ENCODE measurements at regions not wholly inside any gene's neighbourhood (a gene's known extent, or its start where the extent isn't known, plus 50 kb on each side); places are given as distances from the start of the nearest gene placed in this dataset.
"Not testable (repeated sequence)": the region's sequence is repeated elsewhere in the genome, so short reads cannot be mapped to it uniquely, and the experiment has no call there.

GRCh38 chr5:153939101-153939500, 99.6 kb downstream of the FAM114A2 start:
- Mint-ChIP-seq H3K27me3 (ENCODE audit: low read depth) (no peaks in the 10 kb centered on the region), H3K27ac (no peak overlapping the region), H3K36me3 (ENCODE audit: low read depth) (peaks cover 4% of the 10 kb centered on the region), H3K9me3 (peaks cover 55% of the 10 kb centered on the region), H3K4me1 (no peaks in the 10 kb centered on the region), H3K4me3 (no peak overlapping the region)
- TF ChIP-seq CTCF (IDR thresholded peaks at IDR 0.05; ENCODE audit: unreplicated experiment in 3 of 3) = no peak

- Mint-ChIP-seq H3K9me3 (peaks cover 51% of the 10 kb centered on the region), H3K27ac (no peak overlapping the region), H3K27me3 (ENCODE audit: low read depth) (no peaks in the 10 kb centered on the region), H3K4me3 (no peak overlapping the region), H3K36me3 (ENCODE audit: low read depth) (peaks cover 4% of the 10 kb centered on the region), H3K4me1 (no peaks in the 10 kb centered on the region)
- TF ChIP-seq CTCF (IDR thresholded peaks at IDR 0.05; ENCODE audit: unreplicated experiment in 3 of 3) = no peak
Observed at GRCh38 chr5:153938191-153938842, 100.4 kb downstream of the FAM114A2 start.

DNA sequence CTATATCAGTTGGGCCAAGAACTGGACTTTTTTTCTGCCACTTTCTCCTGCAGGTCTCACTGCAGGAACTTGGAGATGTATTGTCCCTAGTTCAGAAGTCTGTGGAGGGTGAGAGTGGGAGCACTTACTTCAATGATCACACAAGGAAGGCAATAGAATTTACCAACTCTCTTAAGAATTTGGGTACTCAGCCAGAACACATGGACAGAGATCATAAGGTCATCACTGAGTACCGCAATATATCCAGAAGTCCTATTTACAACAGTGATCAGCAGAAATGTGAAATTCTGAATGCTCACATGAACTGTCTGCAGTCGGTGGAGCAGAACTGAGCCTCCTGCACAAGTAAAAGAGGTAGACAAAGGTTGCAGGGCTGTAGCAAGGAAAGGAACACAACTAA, 101.0 kb downstream of the FAM114A2 start:
- peaks cover 49% of the 10 kb centered on the region for H3K9me3 Mint-ChIP-seq
- H3K27me3 Mint-ChIP-seq (ENCODE audit: low read depth) = no peaks in the 10 kb centered on the region
- no peak overlapping the region for H3K27ac Mint-ChIP-seq
- peaks cover 4% of the 10 kb centered on the region for H3K36me3 Mint-ChIP-seq (ENCODE audit: low read depth)
- no peak overlapping the region for H3K4me3 Mint-ChIP-seq
- TF ChIP-seq CTCF (IDR thresholded peaks at IDR 0.05; ENCODE audit: unreplicated experiment in 3 of 3) = no peak
- H3K4me1 Mint-ChIP-seq = no peaks in the 10 kb centered on the region

DNA sequence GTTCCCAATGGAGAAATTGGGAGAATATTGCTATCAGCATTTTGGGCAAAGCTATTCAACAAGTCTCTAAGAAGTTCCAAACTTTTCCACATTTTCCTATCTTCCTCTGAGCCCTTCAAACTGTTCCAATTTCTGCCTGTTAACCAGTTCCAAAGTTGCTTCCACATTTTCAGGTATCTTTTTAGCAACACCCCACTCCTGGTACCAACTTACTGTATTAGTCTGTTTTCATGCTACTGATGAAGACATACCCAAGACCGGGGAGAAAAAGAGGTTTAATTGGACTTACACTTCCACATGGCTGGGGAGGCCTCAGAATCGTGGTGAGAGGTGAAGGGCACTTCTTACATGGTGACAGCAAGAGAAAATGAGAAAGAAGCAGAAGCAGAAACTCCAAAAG, 103.6 kb downstream of the FAM114A2 start:
- not testable (repeated sequence) for H3K4me3 Mint-ChIP-seq; H3K4me1 Mint-ChIP-seq; H3K36me3 Mint-ChIP-seq (ENCODE audit: low read depth); H3K27ac Mint-ChIP-seq; H3K27me3 Mint-ChIP-seq (ENCODE audit: low read depth)
- H3K9me3 Mint-ChIP-seq = peaks cover 33% of the 10 kb centered on the region

- H3K36me3 Mint-ChIP-seq (ENCODE audit: low read depth) = no peaks in the 10 kb centered on the region
Observed at GRCh38 chr5:153926201-153926600, 112.5 kb downstream of the FAM114A2 start.

GRCh38 chr5:153919161-153919560, 119.5 kb downstream of the FAM114A2 start:
- Mint-ChIP-seq H3K27ac (no peak overlapping the region), H3K4me3 (no peak overlapping the region), H3K27me3 (ENCODE audit: low read depth) (no peaks in the 10 kb centered on the region), H3K36me3 (ENCODE audit: low read depth) (no peaks in the 10 kb centered on the region), H3K4me1 (no peaks in the 10 kb centered on the region), H3K9me3 (peaks cover 12% of the 10 kb centered on the region)
- TF ChIP-seq CTCF (IDR thresholded peaks at IDR 0.05; ENCODE audit: unreplicated experiment in 3 of 3) = no peak

More at GRCh38 chr5:153926201-153926600, 112.5 kb downstream of the FAM114A2 start:
- no peak overlapping the region for H3K4me3 Mint-ChIP-seq
- H3K9me3 Mint-ChIP-seq = peaks cover 3% of the 10 kb centered on the region
- no peak overlapping the region for H3K27ac Mint-ChIP-seq
- H3K4me1 Mint-ChIP-seq = no peaks in the 10 kb centered on the region
- TF ChIP-seq CTCF (IDR thresholded peaks at IDR 0.05; ENCODE audit: unreplicated experiment in 3 of 3) = no peak
- H3K27me3 Mint-ChIP-seq (ENCODE audit: low read depth) = peaks cover 4% of the 10 kb centered on the region
